ENCODE measurements at regions not wholly inside any gene's neighbourhood (a gene's known extent, or its start where the extent isn't known, plus 50 kb on each side); places are given as distances from the start of the nearest gene placed in this dataset.

DNA sequence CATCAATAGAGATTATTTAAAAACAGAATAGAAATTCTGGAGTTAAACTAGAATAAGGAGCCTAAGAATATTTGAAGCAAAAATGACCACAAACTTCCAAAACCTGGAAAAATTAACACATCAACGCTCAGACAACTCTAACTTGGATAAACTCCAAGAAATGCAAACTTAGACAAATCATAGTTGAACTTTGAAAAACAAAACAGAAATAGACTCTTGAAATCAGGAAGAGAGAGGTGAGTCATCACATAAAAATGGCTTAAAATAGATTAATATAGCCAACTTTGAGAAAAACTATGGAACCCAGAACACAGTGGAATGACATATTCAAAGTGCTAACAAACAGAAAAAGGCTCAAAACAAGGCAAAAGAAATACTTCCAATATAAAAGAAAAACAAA lies 974.2 kb downstream of the JRKL start:
- H3K4me1 ChIP-seq, result no peaks in the 10 kb centered on the region
- no peak overlapping the region for H3K9ac ChIP-seq
- no peaks in the 10 kb centered on the region for H3K27me3 ChIP-seq
- H3K9me3 ChIP-seq, result no peaks in the 10 kb centered on the region; the same call in 1 of the 2 replicates
- H4K20me1 ChIP-seq, result no peaks in the 10 kb centered on the region
- H3K36me3 ChIP-seq, result no peaks in the 10 kb centered on the region
- TF ChIP-seq Cebpa-rat (IDR thresholded peaks at IDR 0.05), result no peak
- H3K4me3 ChIP-seq, result no peak overlapping the region
- no peak overlapping the region for H3K27ac ChIP-seq
- no peak overlapping the region for H3K4me2 ChIP-seq

- Histone ChIP-seq H3K4me2 (no peak overlapping the region), H3K4me3 (no peak overlapping the region), H3K4me1 (no peaks in the 10 kb centered on the region), H3K27me3 (no peaks in the 10 kb centered on the region), H3K9ac (no peak overlapping the region), H3K9me3 (no peaks in the 10 kb centered on the region; the same call in 1 of the 2 replicates), H3K36me3 (no peaks in the 10 kb centered on the region), H4K20me1 (no peaks in the 10 kb centered on the region), H3K27ac (no peak overlapping the region)
- no peak for TF ChIP-seq Cebpa-rat (IDR thresholded peaks at IDR 0.05)
Measured at GRCh38 chr11:97367406-97368083, 977.7 kb downstream of the JRKL start.

- Histone ChIP-seq H3K4me1 (no peaks in the 10 kb centered on the region), H4K20me1 (no peaks in the 10 kb centered on the region), H3K4me3 (no peak overlapping the region), H3K27me3 (no peaks in the 10 kb centered on the region), H3K9ac (no peak overlapping the region), H3K9me3 (no peaks in the 10 kb centered on the region), H3K36me3 (no peaks in the 10 kb centered on the region), H3K4me2 (no peak overlapping the region), H3K27ac (no peak overlapping the region)
- no peak for TF ChIP-seq Cebpa-rat (IDR thresholded peaks at IDR 0.05)
Measured at GRCh38 chr11:97389270-97389669, 999.5 kb downstream of the JRKL start.

- Histone ChIP-seq H4K20me1 (no peaks in the 10 kb centered on the region), H3K4me1 (no peaks in the 10 kb centered on the region), H3K9me3 (no peaks in the 10 kb centered on the region), H3K4me3 (no peak overlapping the region), H3K36me3 (no peaks in the 10 kb centered on the region), H3K27ac (no peak overlapping the region), H3K4me2 (no peak overlapping the region), H3K9ac (no peak overlapping the region), H3K27me3 (no peaks in the 10 kb centered on the region)
- no peak for TF ChIP-seq Cebpa-rat (IDR thresholded peaks at IDR 0.05)
Measured at GRCh38 chr11:97398246-97398645, 1008.4 kb downstream of the JRKL start.

DNA sequence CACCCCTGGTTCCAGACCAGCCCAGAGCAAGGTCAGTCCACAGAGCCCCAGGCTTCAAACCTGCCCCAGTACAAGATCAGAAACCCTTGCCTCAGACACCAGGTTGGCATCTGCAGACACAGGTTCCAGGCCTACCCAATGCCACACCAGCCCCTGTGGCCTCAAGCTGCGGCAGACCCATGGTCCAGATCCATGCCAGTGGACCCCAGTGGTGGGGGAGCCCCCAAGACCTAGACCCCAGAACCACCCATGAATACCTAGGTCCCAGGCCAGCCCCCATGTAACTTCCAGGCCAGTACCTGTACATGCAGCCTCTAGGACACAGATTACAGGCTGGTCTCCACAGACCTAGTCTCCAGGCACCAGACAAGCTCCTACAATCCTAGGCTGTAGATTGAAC lies 1019.3 kb downstream of the JRKL start:
- Histone ChIP-seq H3K9me3 (peaks cover 22% of the 10 kb centered on the region), H3K4me3 (no peak overlapping the region), H3K36me3 (no peaks in the 10 kb centered on the region), H3K9ac (no peak overlapping the region), H3K27me3 (no peaks in the 10 kb centered on the region), H3K27ac (no peak overlapping the region), H4K20me1 (no peaks in the 10 kb centered on the region), H3K4me1 (no peaks in the 10 kb centered on the region), H3K4me2 (no peak overlapping the region)
- no peak for TF ChIP-seq Cebpa-rat (IDR thresholded peaks at IDR 0.05)

- Histone ChIP-seq H3K4me1 (no peaks in the 10 kb centered on the region), H3K27me3 (no peaks in the 10 kb centered on the region), H3K9ac (no peak overlapping the region), H4K20me1 (no peaks in the 10 kb centered on the region), H3K9me3 (peaks cover 8% of the 10 kb centered on the region), H3K36me3 (no peaks in the 10 kb centered on the region), H3K4me2 (no peak overlapping the region), H3K4me3 (no peak overlapping the region), H3K27ac (no peak overlapping the region)
- TF ChIP-seq Cebpa-rat (IDR thresholded peaks at IDR 0.05), result no peak
Measured at GRCh38 chr11:97414801-97415200, 1025.0 kb downstream of the JRKL start.

GRCh38 chr11:97419729-97420128 lies 1029.9 kb downstream of the JRKL start:
- Histone ChIP-seq H3K4me2 (no peak overlapping the region), H4K20me1 (no peaks in the 10 kb centered on the region), H3K36me3 (no peaks in the 10 kb centered on the region), H3K27me3 (no peaks in the 10 kb centered on the region), H3K4me1 (no peaks in the 10 kb centered on the region), H3K9ac (no peak overlapping the region), H3K4me3 (no peak overlapping the region), H3K9me3 (no peaks in the 10 kb centered on the region), H3K27ac (no peak overlapping the region)
- TF ChIP-seq Cebpa-rat (IDR thresholded peaks at IDR 0.05), result no peak

DNA sequence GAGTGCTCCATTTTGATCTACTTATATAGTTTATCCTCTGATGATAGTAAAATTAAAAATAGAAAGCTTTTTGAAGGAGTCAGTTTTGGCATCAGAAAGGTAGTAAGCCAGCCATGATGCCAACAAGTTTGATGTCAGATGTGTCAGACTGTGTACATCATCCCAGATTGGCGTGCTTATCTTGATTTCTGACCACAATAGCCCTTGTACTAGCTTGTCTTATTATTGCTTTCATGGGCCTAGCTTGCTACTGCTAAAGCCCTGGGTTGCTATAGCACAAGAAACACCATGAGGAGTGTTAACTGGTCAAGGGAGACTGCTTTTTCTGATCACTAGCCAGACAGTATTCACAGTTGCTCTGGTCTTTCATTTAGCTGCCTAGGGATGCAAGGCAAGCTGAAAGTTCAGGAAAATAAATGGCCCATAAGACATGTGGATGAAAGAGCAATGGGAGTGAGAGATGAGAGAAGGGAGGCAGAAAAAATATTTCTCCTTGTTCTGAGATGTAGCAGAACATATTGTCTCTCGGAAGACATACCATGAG lies 1038.5 kb downstream of the JRKL start:
- Histone ChIP-seq H4K20me1 (no peaks in the 10 kb centered on the region), H3K27ac (no peak overlapping the region), H3K27me3 (no peaks in the 10 kb centered on the region), H3K4me2 (no peak overlapping the region), H3K36me3 (no peaks in the 10 kb centered on the region), H3K9me3 (no peaks in the 10 kb centered on the region), H3K4me3 (no peak overlapping the region), H3K9ac (no peak overlapping the region), H3K4me1 (peaks cover 6% of the 10 kb centered on the region; the same call in 1 of the 2 replicates)
- no peak for TF ChIP-seq Cebpa-rat (IDR thresholded peaks at IDR 0.05)

- Histone ChIP-seq H3K4me2 (no peak overlapping the region), H3K9ac (no peak overlapping the region), H3K4me1 (peaks cover 6% of the 10 kb centered on the region; the same call in 1 of the 2 replicates), H3K27ac (no peak overlapping the region), H3K36me3 (no peaks in the 10 kb centered on the region), H3K27me3 (no peaks in the 10 kb centered on the region), H3K9me3 (no peaks in the 10 kb centered on the region), H3K4me3 (no peak overlapping the region), H4K20me1 (no peaks in the 10 kb centered on the region)
- TF ChIP-seq Cebpa-rat (IDR thresholded peaks at IDR 0.05), result no peak
Measured at GRCh38 chr11:97430877-97431276, 1041.1 kb downstream of the JRKL start.

DNA sequence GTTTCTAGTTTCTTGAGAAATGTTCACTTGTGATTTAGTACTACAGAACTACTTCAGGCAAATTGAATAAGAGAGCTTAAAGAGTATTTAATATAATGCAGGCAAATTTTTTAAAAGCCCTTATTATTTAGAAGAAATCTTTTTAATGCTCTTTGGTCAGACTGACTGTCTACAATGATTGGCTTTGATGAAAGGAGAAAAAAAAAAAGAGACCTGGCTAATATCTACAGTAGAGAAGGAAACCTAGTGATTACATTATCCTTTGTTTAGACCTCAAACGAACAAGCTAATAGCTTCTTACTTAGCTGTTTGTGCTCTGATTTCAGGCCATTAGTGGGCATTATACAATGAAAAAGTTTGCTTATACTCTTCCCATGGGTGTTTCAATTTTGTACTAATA lies 1043.1 kb downstream of the JRKL start:
- H3K9ac ChIP-seq, result no peak overlapping the region
- H3K27me3 ChIP-seq, result no peaks in the 10 kb centered on the region
- no peak overlapping the region for H3K27ac ChIP-seq
- TF ChIP-seq Cebpa-rat (IDR thresholded peaks at IDR 0.05), result no peak
- no peaks in the 10 kb centered on the region for H4K20me1 ChIP-seq
- no peak overlapping the region for H3K4me3 ChIP-seq
- H3K4me2 ChIP-seq, result no peak overlapping the region
- H3K36me3 ChIP-seq, result no peaks in the 10 kb centered on the region
- no peaks in the 10 kb centered on the region for H3K9me3 ChIP-seq
- peaks cover 6% of the 10 kb centered on the region; the same call in 1 of the 2 replicates for H3K4me1 ChIP-seq

Data from BLaER1 (cell line).